ENCODE measurements at regions not wholly inside any gene's neighbourhood (a gene's known extent, or its start where the extent isn't known, plus 50 kb on each side); places are given as distances from the start of the nearest gene placed in this dataset.
"Not testable (repeated sequence)": the region's sequence is repeated elsewhere in the genome, so short reads cannot be mapped to it uniquely, and the experiment has no call there.

DNA sequence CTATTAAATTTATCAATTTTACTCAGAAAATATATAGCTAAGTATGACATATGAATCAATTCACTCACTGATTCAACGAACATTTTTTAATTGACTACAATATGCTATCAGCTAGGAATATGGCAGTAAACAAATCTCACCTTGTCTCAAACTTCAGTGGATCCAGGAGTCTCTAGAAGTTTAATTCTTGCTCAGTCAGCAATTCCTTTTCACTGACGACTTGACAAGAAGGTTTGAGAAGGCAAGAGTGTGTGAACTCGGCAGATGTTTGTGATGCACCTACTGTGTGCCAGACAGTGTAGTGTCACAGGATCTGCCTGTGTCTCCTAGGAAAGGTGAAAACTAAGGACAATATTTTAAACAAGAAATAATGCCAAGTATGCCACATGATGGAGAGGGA, 4175.7 kb upstream of the OR11H1 start:
- DNase-seq, result not testable (repeated sequence)

DNA sequence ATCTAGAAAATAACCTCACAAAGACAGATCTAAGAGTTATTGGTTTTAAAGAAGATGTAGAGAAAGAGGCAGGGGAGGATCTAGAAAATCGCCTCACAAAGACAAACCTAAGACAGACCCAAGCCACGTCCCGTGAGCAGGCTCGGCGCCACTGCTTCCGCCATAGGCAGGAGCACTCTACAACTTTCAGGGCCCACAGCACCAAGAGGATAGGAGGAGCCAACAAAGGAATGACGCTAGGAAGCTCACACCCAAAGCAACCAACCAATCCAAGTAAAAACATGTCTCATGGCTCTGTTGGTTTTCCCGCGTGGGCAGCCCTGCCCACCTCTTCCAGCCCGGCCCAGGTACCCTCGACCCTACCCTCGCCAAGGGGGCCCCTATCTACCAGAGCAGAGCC, 4167.4 kb upstream of the OR11H1 start:
- no peak for DNase-seq

DNA sequence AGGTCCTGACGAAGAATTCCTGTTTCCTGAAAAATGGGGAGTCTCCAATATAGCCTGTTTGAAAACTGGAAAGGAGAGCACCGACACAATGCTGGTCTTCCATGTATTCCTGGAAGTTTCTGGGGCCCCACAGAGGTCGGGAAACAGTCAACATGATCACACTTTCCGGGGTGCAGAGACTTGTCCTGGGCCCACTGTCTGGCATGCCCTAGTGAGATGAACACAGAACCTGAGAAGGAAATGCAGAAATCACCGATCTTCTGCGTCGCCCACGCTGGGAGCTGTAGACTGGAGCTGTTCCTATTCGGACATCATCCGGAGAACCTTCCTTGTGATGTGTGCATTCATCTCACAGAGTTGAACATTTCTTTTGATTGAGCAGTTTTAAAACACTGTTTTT, 4166.5 kb upstream of the OR11H1 start:
- not testable (repeated sequence) for DNase-seq

DNA sequence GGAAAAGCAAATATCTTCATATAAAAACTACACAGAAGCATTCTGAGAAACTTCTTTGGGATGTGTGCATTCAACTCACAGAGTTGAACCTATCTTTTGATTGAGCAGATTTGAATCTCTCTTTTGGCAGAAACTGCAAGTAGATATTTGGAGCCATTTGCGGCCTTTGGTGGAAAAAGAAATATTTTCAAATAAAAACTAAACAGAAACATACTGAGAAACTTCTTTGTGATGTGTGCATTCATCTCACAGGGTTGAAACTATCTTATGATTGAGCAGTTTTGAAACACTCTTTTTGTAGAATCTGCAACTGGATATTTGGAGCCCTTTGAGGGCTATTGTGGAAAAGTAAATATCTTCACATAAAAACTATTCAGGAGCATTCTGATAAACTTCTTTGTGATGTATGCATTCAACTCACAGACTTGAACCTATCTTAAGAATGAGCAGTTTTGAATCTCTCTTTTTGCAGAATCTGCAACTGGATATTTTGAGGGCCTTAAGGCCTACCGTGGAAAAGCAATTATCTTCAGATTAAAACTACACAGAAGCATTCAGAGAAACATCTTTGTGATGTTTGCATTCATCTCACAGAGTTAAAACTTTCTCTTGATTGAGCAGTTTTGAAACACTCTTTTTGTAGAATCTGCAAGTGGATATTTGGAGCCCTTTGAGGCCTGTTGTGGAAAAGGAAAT, 4158.2 kb upstream of the OR11H1 start:
- DNase-seq, result not testable (repeated sequence)

DNA sequence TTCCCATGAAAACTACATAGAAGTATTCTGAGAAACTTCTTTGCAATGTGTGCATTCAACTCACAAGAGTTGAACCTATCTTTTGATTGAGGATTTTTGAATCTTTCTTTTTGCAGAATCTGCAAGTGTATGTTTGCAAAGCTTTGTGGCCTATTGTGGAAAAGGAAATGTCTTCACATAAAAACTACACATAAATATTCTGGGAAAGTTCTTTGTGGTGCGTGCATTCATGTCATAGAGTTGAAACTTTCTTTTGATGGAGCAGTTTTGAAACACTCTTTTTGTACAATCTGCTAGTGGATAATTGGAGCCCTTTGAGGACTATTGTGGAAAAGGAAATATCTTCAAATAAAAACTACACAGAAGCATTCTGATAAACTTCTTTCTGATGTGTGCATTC, 4157.7 kb upstream of the OR11H1 start:
- DNase-seq, result not testable (repeated sequence)

All from right hindlimb (tissue), 1 donor.